CD4-positive, CD25-positive, alpha-beta regulatory T cell (primary cell): ENCODE measurements at regions not wholly inside any gene's neighbourhood (a gene's known extent, or its start where the extent isn't known, plus 50 kb on each side); places are given as distances from the start of the nearest gene placed in this dataset.
"Not testable (repeated sequence)": the region's sequence is repeated elsewhere in the genome, so short reads cannot be mapped to it uniquely, and the experiment has no call there.

ENCODE experiments used
- ATAC-seq, 2 donors: fragments of 150-1000 bp; cut with Tn5 transposase; one replicate each; pipeline ENCODE4 v1.10.0; 2021; ENCODE audit warnings: low read depth in 2 of 2, moderate number of reproducible peaks in 2 of 2, moderate library complexity in 1 of 2
- DNase-seq, 3 donors: peaks; one replicate each; pipeline versions ENCODE4 v3.0.0 to v3.0.0-alpha.2; 2012 to 2022; ENCODE audit warnings: mixed read lengths in 1 of 3
- H3K27ac ChIP-seq: one replicate; pipeline ENCODE4 v1.7.0; 2013; ENCODE audit warnings: mild to moderate bottlenecking, low read length; ENCODE audit not compliant: insufficient read depth, poor library complexity, severe bottlenecking
- H3K27me3 ChIP-seq: one replicate; pipeline ENCODE4 v1.7.0; 2013; ENCODE audit warnings: low read length; ENCODE audit not compliant: control insufficient read depth, insufficient read depth
- H3K36me3 ChIP-seq: one replicate; pipeline ENCODE4 v1.7.0; 2013; ENCODE audit warnings: mild to moderate bottlenecking, low read length, moderate library complexity; ENCODE audit not compliant: control insufficient read depth, insufficient read depth
- H3K4me1 ChIP-seq: 2 replicates; pipeline ENCODE4 v1.7.0; 2013; ENCODE audit warnings: mild to moderate bottlenecking, low read length; ENCODE audit not compliant: insufficient read depth, control insufficient read depth, poor library complexity, severe bottlenecking
- H3K4me3 ChIP-seq: one replicate; pipeline ENCODE4 v1.7.0; 2013; ENCODE audit warnings: low read depth, mild to moderate bottlenecking, low read length, moderate library complexity
- H3K9me3 ChIP-seq, 2 experiments: 1 replicate in 1 of 2; 2 replicates in 1 of 2; pipeline ENCODE4 v1.7.0; 2013; ENCODE audit warnings: low read length in 2 of 2, mild to moderate bottlenecking in 1 of 2, moderate library complexity in 1 of 2; ENCODE audit not compliant: control insufficient read depth in 2 of 2
- H3K27ac Mint-ChIP-seq, 3 donors: one replicate each; pipeline ENCODE4 v1.8.0; 2020 to 2022; ENCODE audit warnings: mild to moderate bottlenecking in 3 of 3, mixed read lengths in 3 of 3, moderate library complexity in 2 of 3
- H3K27me3 Mint-ChIP-seq: one replicate; pipeline ENCODE4 v1.8.0; 2022; ENCODE audit warnings: mild to moderate bottlenecking, mixed read lengths
- H3K36me3 Mint-ChIP-seq: one replicate; pipeline ENCODE4 v1.8.0; 2020; ENCODE audit warnings: mixed read lengths
- H3K4me1 Mint-ChIP-seq, 4 donors: one replicate each; pipeline ENCODE4 v1.8.0; 2020 to 2022; ENCODE audit warnings: mixed read lengths in 4 of 4, mild to moderate bottlenecking in 1 of 4
- H3K4me3 Mint-ChIP-seq, 4 donors: one replicate each; pipeline ENCODE4 v1.8.0; 2020 to 2022; ENCODE audit warnings: mild to moderate bottlenecking in 4 of 4, mixed read lengths in 4 of 4, moderate library complexity in 3 of 4
- H3K9me3 Mint-ChIP-seq, 7 donors: one replicate each; pipeline ENCODE4 v1.8.0; 2020 to 2022; ENCODE audit warnings: mixed read lengths in 7 of 7, mild to moderate bottlenecking in 3 of 7, moderate library complexity in 2 of 7

DNA sequence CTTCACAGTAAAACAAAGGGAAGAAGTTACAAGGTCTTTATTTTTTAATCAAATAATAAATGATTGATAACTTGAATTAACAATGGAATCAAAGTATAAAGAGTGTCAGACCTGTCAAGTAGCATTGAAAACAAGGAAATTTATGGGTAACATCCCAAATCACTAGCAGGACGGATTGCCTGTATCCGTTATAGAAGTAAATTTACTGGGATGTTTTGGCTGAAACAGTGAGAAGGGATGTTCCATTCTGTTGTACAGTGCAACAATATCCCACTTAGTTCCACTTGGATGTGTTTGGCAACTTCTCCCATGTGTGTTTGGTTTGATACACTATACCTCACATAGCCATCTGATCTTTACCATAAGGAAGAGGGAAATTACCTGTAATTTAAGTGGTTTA, 421.0 kb upstream of the CHD1 start:
- H3K4me3 Mint-ChIP-seq, result no peak overlapping the region
- Histone ChIP-seq H3K27ac (no peak overlapping the region), H3K36me3 (no peaks in the 10 kb centered on the region), H3K9me3 (no peaks in the 10 kb centered on the region), H3K4me1 (no peaks in the 10 kb centered on the region), H3K27me3 (no peaks in the 10 kb centered on the region), H3K4me3 (no peak overlapping the region)
- H3K4me1 Mint-ChIP-seq, result no peaks in the 10 kb centered on the region
- no peak for ATAC-seq
- no peak for DNase-seq
- H3K27ac Mint-ChIP-seq, result no peak overlapping the region
- H3K9me3 Mint-ChIP-seq, result peaks cover 0 to 9% (median 4%) of the 10 kb centered on the region in 7 donors
- H3K36me3 Mint-ChIP-seq, result no peaks in the 10 kb centered on the region
- no peaks in the 10 kb centered on the region for H3K27me3 Mint-ChIP-seq

DNA sequence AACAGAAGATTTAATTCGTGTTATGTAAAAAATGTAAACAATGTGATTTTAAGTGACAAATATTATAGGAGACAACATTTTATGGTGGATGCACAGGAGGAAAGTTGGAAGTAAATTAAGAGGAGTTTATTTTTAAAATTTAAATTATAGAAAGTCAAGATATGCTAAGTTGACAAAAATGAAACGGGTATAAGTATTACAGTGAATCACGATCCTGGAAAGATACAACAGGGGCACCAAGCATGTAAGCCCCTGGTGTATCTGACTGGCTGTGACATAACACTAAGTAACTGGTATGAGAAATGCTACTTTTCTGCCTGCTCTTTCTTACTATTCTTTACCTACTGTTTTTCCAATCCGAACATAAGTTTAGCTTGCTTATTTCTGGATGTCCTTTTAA, 419.8 kb upstream of the CHD1 start:
- no peaks in the 10 kb centered on the region for H3K27me3 Mint-ChIP-seq
- Histone ChIP-seq H3K27ac (no peak overlapping the region), H3K27me3 (no peaks in the 10 kb centered on the region), H3K4me3 (no peak overlapping the region), H3K9me3 (no peaks in the 10 kb centered on the region), H3K36me3 (no peaks in the 10 kb centered on the region), H3K4me1 (no peaks in the 10 kb centered on the region)
- ATAC-seq, result no peak
- H3K9me3 Mint-ChIP-seq, result peaks cover 0 to 7% (median 2%) of the 10 kb centered on the region in 7 donors
- H3K4me1 Mint-ChIP-seq, result no peaks in the 10 kb centered on the region
- H3K36me3 Mint-ChIP-seq, result no peaks in the 10 kb centered on the region
- H3K27ac Mint-ChIP-seq, result no peak overlapping the region
- H3K4me3 Mint-ChIP-seq, result no peak overlapping the region
- DNase-seq, result no peak

DNA sequence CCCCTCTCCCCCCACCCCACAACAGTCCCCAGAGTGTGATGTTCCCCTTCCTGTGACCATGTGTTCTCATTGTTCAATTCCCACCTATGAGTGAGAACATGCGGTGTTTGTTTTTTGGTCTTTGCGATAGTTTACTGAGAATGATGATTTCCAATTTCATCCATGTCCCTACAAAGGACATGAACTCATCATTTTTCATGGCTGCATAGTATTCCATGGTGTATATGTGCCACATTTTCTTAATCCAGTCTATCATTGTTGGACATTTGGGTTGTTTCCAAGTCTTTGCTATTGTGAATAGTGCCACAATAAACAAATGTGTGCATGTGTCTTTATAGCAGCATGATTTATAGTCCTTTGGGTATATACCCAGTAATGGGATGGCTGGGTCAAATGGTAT, 411.0 kb upstream of the CHD1 start:
- not testable (repeated sequence) for H3K4me3 ChIP-seq, H3K27me3 ChIP-seq, H3K36me3 Mint-ChIP-seq, DNase-seq, ATAC-seq, H3K4me3 Mint-ChIP-seq, H3K27me3 Mint-ChIP-seq, H3K4me1 ChIP-seq, H3K27ac ChIP-seq, H3K9me3 ChIP-seq, H3K4me1 Mint-ChIP-seq, H3K36me3 ChIP-seq, H3K27ac Mint-ChIP-seq
- H3K9me3 Mint-ChIP-seq, result peaks cover 0 to 13% (median 4%) of the 10 kb centered on the region in 7 donors

- Histone ChIP-seq H3K27me3 (no peaks in the 10 kb centered on the region), H3K9me3 (no peaks in the 10 kb centered on the region), H3K4me3 (no peak overlapping the region), H3K36me3 (no peaks in the 10 kb centered on the region), H3K27ac (no peak overlapping the region), H3K4me1 (no peaks in the 10 kb centered on the region)
- ATAC-seq (no peak), DNase-seq (no peak)
- Mint-ChIP-seq H3K36me3 (no peaks in the 10 kb centered on the region), H3K27me3 (no peaks in the 10 kb centered on the region), H3K9me3 (peaks cover 0 to 16% (median 4%) of the 10 kb centered on the region in 7 donors), H3K4me1 (no peaks in the 10 kb centered on the region), H3K4me3 (no peak overlapping the region), H3K27ac (no peak overlapping the region)
Measured at GRCh38 chr5:99334936-99335335, 406.1 kb upstream of the CHD1 start.

- no peak overlapping the region for H3K27ac ChIP-seq
- Mint-ChIP-seq H3K36me3 (no peaks in the 10 kb centered on the region), H3K4me3 (no peak overlapping the region), H3K27ac (no peak overlapping the region), H3K9me3 (peaks cover 0 to 6% (median 4%) of the 10 kb centered on the region in 7 donors), H3K4me1 (no peaks in the 10 kb centered on the region), H3K27me3 (no peaks in the 10 kb centered on the region)
- no peaks in the 10 kb centered on the region for H3K27me3 ChIP-seq
- ATAC-seq, result no peak
- no peaks in the 10 kb centered on the region for H3K36me3 ChIP-seq
- no peak for DNase-seq
- no peaks in the 10 kb centered on the region for H3K4me1 ChIP-seq
- H3K4me3 ChIP-seq, result no peak overlapping the region
- no peaks in the 10 kb centered on the region for H3K9me3 ChIP-seq
Measured at GRCh38 chr5:99331061-99331460, 402.3 kb upstream of the CHD1 start.

GRCh38 chr5:99320436-99320835, 391.6 kb upstream of the CHD1 start:
- Mint-ChIP-seq H3K4me3 (no peak overlapping the region), H3K27me3 (no peaks in the 10 kb centered on the region), H3K4me1 (no peaks in the 10 kb centered on the region), H3K36me3 (no peaks in the 10 kb centered on the region), H3K27ac (no peak overlapping the region), H3K9me3 (peaks cover 0 to 10% (median 1%) of the 10 kb centered on the region in 7 donors)
- Histone ChIP-seq H3K4me3 (no peak overlapping the region), H3K4me1 (no peaks in the 10 kb centered on the region), H3K27me3 (no peaks in the 10 kb centered on the region), H3K27ac (no peak overlapping the region), H3K9me3 (no peaks in the 10 kb centered on the region), H3K36me3 (no peaks in the 10 kb centered on the region)
- DNase-seq (no peak), ATAC-seq (no peak)

- no peak overlapping the region for H3K4me3 Mint-ChIP-seq
Measured at GRCh38 chr5:99317136-99317535, 388.3 kb upstream of the CHD1 start.

GRCh38 chr5:99316484-99316883, 387.7 kb upstream of the CHD1 start:
- H3K4me3 ChIP-seq, result no peak overlapping the region

More at GRCh38 chr5:99317136-99317535, 388.3 kb upstream of the CHD1 start:
- H3K9me3 Mint-ChIP-seq, result peaks cover 0 to 6% (median 4%) of the 10 kb centered on the region in 7 donors
- Histone ChIP-seq H3K27me3 (no peaks in the 10 kb centered on the region), H3K9me3 (no peaks in the 10 kb centered on the region), H3K36me3 (no peaks in the 10 kb centered on the region), H3K4me3 (no peak overlapping the region), H3K4me1 (no peaks in the 10 kb centered on the region), H3K27ac (no peak overlapping the region)
- H3K36me3 Mint-ChIP-seq, result no peaks in the 10 kb centered on the region
- no peak for DNase-seq
- no peaks in the 10 kb centered on the region for H3K4me1 Mint-ChIP-seq
- H3K27me3 Mint-ChIP-seq, result no peaks in the 10 kb centered on the region
- no peak overlapping the region for H3K27ac Mint-ChIP-seq
- ATAC-seq, result no peak

More at GRCh38 chr5:99316484-99316883, 387.7 kb upstream of the CHD1 start:
- no peaks in the 10 kb centered on the region for H3K4me1 ChIP-seq
- H3K27me3 ChIP-seq, result no peaks in the 10 kb centered on the region
- H3K27ac ChIP-seq, result no peak overlapping the region
- H3K9me3 ChIP-seq, result no peaks in the 10 kb centered on the region
- Mint-ChIP-seq H3K36me3 (no peaks in the 10 kb centered on the region), H3K4me1 (no peaks in the 10 kb centered on the region), H3K9me3 (peaks cover 0 to 6% (median 4%) of the 10 kb centered on the region in 7 donors), H3K4me3 (no peak overlapping the region), H3K27me3 (no peaks in the 10 kb centered on the region), H3K27ac (no peak overlapping the region)
- H3K36me3 ChIP-seq, result no peaks in the 10 kb centered on the region
- DNase-seq (no peak), ATAC-seq (no peak)
